ENCODE measurements at regions not wholly inside any gene's neighbourhood (a gene's known extent, or its start where the extent isn't known, plus 50 kb on each side); places are given as distances from the start of the nearest gene placed in this dataset.

DNA sequence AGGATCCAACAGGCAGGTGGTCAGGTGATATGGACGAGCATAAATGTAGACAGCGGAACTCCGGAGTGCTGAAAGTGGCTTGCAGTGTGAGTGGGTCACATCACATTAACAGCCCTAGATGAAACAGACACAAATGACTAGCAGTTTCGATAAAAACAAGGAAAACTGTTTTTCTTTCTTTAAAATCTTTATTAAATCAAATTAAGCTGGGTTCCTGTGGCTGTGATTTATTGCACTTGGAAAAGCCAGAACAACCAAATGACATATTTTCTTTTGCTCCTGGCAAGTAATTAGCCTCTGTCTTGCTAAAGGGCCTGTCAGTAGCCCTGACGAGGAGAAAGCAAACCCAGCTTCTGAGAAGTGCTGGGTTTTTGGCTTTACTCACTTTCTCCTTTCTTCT lies 152.9 kb upstream of the DDX18 start:
- no peak for TF ChIP-seq TOX (CRISPR knock-in tag; IDR thresholded peaks at IDR 0.05; ENCODE audit: borderline replicate concordance)
- TF ChIP-seq PPARA (CRISPR knock-in tag; IDR thresholded peaks at IDR 0.05; ENCODE audit: borderline replicate concordance), result peak; percentile 78; the same call in 1 of the 2 replicates
- TF ChIP-seq, protein P1, sequence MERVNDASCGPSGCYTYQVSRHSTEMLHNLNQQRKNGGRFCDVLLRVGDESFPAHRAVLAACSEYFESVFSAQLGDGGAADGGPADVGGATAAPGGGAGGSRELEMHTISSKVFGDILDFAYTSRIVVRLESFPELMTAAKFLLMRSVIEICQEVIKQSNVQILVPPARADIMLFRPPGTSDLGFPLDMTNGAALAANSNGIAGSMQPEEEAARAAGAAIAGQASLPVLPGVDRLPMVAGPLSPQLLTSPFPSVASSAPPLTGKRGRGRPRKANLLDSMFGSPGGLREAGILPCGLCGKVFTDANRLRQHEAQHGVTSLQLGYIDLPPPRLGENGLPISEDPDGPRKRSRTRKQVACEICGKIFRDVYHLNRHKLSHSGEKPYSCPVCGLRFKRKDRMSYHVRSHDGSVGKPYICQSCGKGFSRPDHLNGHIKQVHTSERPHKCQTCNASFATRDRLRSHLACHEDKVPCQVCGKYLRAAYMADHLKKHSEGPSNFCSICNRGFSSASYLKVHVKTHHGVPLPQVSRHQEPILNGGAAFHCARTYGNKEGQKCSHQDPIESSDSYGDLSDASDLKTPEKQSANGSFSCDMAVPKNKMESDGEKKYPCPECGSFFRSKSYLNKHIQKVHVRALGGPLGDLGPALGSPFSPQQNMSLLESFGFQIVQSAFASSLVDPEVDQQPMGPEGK (CRISPR knock-in tag; IDR thresholded peaks at IDR 0.05; ENCODE audit: borderline replicate concordance), result no peak
- TF ChIP-seq BACH2 (CRISPR knock-in tag; IDR thresholded peaks at IDR 0.05; ENCODE audit: borderline replicate concordance), result no peak
- TF ChIP-seq CREB5 (CRISPR knock-in tag; IDR thresholded peaks at IDR 0.05; ENCODE audit: low read depth), result no peak
- 0 out of 2 replicates have a peak, but pooled peaks have one; percentile 12 for TF ChIP-seq ZNF8 (CRISPR knock-in tag; IDR thresholded peaks at IDR 0.05)
- no peak for TF ChIP-seq ZFP3 (CRISPR knock-in tag; IDR thresholded peaks at IDR 0.05)
- no peak for TF ChIP-seq CSDC2 (CRISPR knock-in tag; IDR thresholded peaks at IDR 0.05)
- peak; percentile 96 for TF ChIP-seq TCF4 (CRISPR knock-in tag; IDR thresholded peaks at IDR 0.05; ENCODE audit: borderline replicate concordance)
- no peak for TF ChIP-seq ZC3H10 (CRISPR knock-in tag; IDR thresholded peaks at IDR 0.05)
- TF ChIP-seq ZNF70 (CRISPR knock-in tag; IDR thresholded peaks at IDR 0.05), result no peak
- TF ChIP-seq ESRRG (CRISPR knock-in tag; IDR thresholded peaks at IDR 0.05), result no peak; the same call in 1 of the 2 replicates
- peak; percentile 65 for TF ChIP-seq ISL1 (CRISPR knock-in tag; IDR thresholded peaks at IDR 0.05)
- peak; percentile 96 for TF ChIP-seq TSHZ2 (CRISPR knock-in tag; IDR thresholded peaks at IDR 0.05)
- TF ChIP-seq ZNF565 (CRISPR knock-in tag; conservative IDR thresholded peaks at IDR 0.05; ENCODE audit: low read depth), result no peak
- no peak for TF ChIP-seq POU6F1 (CRISPR knock-in tag; IDR thresholded peaks at IDR 0.05; ENCODE audit: borderline replicate concordance, low read depth)
- TF ChIP-seq GLIS3 (CRISPR knock-in tag; IDR thresholded peaks at IDR 0.05), result peak; percentile 63; the same call in 1 of the 2 replicates
- no peak for TF ChIP-seq SNAI2 (CRISPR knock-in tag; IDR thresholded peaks at IDR 0.05)
- no peak for TF ChIP-seq ZFP30 (CRISPR knock-in tag; IDR thresholded peaks at IDR 0.05)
- no peak for TF ChIP-seq RARB (CRISPR knock-in tag; IDR thresholded peaks at IDR 0.05)
- TF ChIP-seq ARNTL (CRISPR knock-in tag; IDR thresholded peaks at IDR 0.05; ENCODE audit: borderline replicate concordance, low read depth), result 0 out of 2 replicates have a peak, but pooled peaks have one; percentile 12
- TF ChIP-seq OSR1 (CRISPR knock-in tag; IDR thresholded peaks at IDR 0.05), result no peak
- peak; percentile 60; the same call in 1 of the 2 replicates for TF ChIP-seq CSRNP3 (CRISPR knock-in tag; IDR thresholded peaks at IDR 0.05)
- peak; percentile 27; the same call in 1 of the 3 replicates for ATAC-seq

GRCh38 chr2:117674172-117674571 lies 140.3 kb upstream of the DDX18 start:
- no peak for ATAC-seq
- TF ChIP-seq CSRNP3 (CRISPR knock-in tag; IDR thresholded peaks at IDR 0.05), result no peak
- no peak for TF ChIP-seq OSR1 (CRISPR knock-in tag; IDR thresholded peaks at IDR 0.05)
- TF ChIP-seq ZFP3 (CRISPR knock-in tag; IDR thresholded peaks at IDR 0.05), result no peak
- no peak for TF ChIP-seq TCF4 (CRISPR knock-in tag; IDR thresholded peaks at IDR 0.05; ENCODE audit: borderline replicate concordance)
- TF ChIP-seq PPARA (CRISPR knock-in tag; IDR thresholded peaks at IDR 0.05; ENCODE audit: borderline replicate concordance), result no peak
- TF ChIP-seq CREB5 (CRISPR knock-in tag; IDR thresholded peaks at IDR 0.05; ENCODE audit: low read depth), result no peak
- TF ChIP-seq BACH2 (CRISPR knock-in tag; IDR thresholded peaks at IDR 0.05; ENCODE audit: borderline replicate concordance), result no peak
- no peak for TF ChIP-seq TOX (CRISPR knock-in tag; IDR thresholded peaks at IDR 0.05; ENCODE audit: borderline replicate concordance)
- TF ChIP-seq ZNF565 (CRISPR knock-in tag; conservative IDR thresholded peaks at IDR 0.05; ENCODE audit: low read depth), result no peak
- TF ChIP-seq ISL1 (CRISPR knock-in tag; IDR thresholded peaks at IDR 0.05), result no peak
- TF ChIP-seq ZNF8 (CRISPR knock-in tag; IDR thresholded peaks at IDR 0.05), result no peak
- no peak for TF ChIP-seq ESRRG (CRISPR knock-in tag; IDR thresholded peaks at IDR 0.05)
- no peak for TF ChIP-seq POU6F1 (CRISPR knock-in tag; IDR thresholded peaks at IDR 0.05; ENCODE audit: borderline replicate concordance, low read depth)
- no peak for TF ChIP-seq ARNTL (CRISPR knock-in tag; IDR thresholded peaks at IDR 0.05; ENCODE audit: borderline replicate concordance, low read depth)
- TF ChIP-seq RARB (CRISPR knock-in tag; IDR thresholded peaks at IDR 0.05), result no peak
- no peak for TF ChIP-seq CSDC2 (CRISPR knock-in tag; IDR thresholded peaks at IDR 0.05)
